Stimulated activated CD4-positive, alpha-beta T cell treated with anti-CD3 and anti-CD28 coated beads, Interleukin-12 subunit alpha, Interleukin-12 subunit beta, amount 100 ng/mL, for 4 hours (primary cell): ENCODE measurements at regions not wholly inside any gene's neighbourhood (a gene's known extent, or its start where the extent isn't known, plus 50 kb on each side); places are given as distances from the start of the nearest gene placed in this dataset.

ENCODE experiments used
- DNase-seq: peaks from one replicate; pipeline ENCODE4 v3.0.0-alpha.2; 2020

DNA sequence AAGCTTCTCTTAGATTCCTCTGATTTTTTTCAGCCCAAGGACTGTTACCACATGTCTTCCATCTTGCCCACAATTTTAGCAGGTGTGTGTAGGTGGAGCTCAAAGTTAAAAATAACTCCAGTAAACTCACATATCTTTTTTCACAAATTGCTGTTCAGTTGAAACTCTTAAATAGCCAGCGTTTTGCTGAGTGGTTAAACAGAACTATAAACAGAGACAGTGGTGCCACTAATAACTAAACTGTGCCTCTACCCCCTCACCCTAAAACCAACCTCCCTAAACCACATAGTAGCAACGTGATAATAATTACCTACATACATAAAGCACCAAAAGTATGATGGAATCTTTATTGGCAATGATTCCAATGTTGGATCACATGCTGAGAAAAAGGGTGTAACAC lies 525.1 kb downstream of the PDCD6IP start:
- DNase-seq, result no peak

DNA sequence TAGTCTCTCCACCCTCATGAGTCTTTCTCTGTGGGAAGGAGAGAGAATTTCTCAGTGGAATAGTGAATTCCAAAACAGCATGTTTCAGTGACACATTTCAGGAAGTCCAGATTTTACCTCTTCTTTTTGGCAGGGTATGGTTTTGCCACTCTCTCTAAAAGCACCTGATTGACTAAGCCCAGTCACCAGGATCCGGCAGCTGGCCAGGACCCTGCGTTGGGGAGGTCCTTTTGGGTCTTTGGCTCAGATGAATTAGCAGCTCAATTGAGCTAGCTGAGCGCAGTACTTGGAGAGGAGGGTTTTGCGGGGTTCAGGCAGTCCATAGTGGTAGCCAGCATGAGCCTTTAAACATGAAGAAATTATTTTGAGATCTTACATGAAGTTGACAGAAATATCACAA lies 548.2 kb downstream of the PDCD6IP start:
- DNase-seq, result no peak

DNA sequence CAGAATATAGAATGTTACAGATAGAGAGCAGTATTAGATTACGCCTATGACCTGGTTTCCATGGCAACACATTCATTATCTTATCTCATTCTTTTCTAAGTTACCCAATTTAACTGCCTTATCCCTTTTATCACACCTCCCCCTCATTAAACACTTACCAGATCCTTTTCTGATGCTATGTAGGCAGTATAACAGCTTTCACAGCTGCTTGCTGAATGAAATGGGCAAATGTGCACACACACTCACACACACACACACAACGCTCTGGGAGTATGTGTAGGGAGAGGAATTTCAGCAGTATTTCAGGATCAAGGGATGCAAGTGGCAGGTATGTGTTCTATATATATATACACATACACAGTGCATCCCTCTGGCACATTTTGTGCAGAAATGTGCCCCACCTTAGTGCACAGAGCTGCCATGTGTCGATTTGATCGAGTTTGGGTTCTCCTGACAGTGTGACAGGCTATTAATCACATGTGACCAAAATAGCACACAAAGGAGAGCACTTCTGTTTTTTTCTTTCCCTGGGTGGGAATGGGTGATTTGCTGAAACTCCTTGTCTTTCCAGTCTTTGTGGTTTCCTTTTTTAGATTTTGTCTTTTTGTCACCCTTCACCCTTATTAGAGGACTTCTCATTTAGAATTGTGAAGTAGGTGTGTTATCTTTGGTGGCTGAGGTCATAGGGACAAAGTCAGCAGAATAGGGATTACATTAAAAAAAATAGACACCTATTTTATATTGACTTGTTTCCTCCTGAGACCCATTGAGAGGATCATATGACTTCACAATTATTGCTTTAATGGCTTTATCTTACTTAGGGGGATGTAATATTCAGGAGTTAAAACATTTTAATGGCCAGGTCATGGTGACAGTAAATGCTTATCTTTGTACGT lies 553.7 kb downstream of the PDCD6IP start:
- no peak for DNase-seq

GRCh38 chr3:34352778-34353331 lies 554.4 kb downstream of the PDCD6IP start:
- no peak for DNase-seq

- no peak for DNase-seq
Measured at GRCh38 chr3:34357461-34357860, 559.0 kb downstream of the PDCD6IP start.

DNA sequence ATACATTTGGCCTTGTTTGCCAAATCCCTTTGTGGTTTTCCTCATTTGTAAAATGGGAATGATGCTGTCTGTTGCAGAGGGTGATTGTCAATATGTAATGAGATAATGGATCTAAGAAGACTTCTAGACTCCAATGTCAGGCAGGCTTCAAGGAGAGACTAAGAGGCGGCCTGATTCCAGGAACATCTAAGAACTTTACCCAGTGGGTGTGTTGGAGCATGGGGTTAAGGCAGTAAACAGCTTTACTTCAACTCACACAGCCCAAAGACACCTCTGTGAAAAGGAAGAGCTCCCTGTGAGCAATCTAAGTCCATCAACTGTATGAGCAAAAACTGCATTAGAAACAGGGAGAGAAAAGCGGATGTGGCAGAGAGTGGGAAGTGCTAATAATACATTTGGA lies 560.6 kb downstream of the PDCD6IP start:
- DNase-seq, result no peak

- no peak for DNase-seq
Measured at GRCh38 chr3:34360713-34361112, 562.3 kb downstream of the PDCD6IP start.

- DNase-seq, result no peak
Measured at GRCh38 chr3:34361921-34362320, 563.5 kb downstream of the PDCD6IP start.

GRCh38 chr3:34362910-34363309 lies 564.5 kb downstream of the PDCD6IP start:
- DNase-seq, result no peak

- no peak for DNase-seq
Measured at GRCh38 chr3:34363881-34364280, 565.5 kb downstream of the PDCD6IP start.

DNA sequence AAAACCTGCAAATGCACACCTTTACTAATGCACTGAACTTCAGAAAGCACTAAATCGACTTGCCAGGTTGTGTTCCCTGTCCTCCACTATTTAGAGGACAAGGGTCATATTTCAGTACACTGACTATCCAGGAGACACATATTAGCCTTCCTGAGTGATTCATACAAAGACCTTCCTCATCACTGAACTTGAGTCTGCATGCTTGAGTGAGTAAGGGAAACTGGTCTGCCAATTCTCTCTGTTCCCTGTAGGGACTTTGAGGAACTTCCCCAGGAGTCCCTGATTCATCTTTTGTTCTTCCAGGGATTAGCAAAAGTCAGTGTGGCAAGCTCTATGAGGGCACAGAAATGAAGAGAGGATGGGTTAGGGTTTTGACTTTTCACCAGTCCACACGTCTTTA lies 565.9 kb downstream of the PDCD6IP start:
- no peak for DNase-seq

GRCh38 chr3:34365231-34365630 lies 566.8 kb downstream of the PDCD6IP start:
- DNase-seq, result no peak

- DNase-seq, result no peak
Measured at GRCh38 chr3:34365771-34366170, 567.3 kb downstream of the PDCD6IP start.

DNA sequence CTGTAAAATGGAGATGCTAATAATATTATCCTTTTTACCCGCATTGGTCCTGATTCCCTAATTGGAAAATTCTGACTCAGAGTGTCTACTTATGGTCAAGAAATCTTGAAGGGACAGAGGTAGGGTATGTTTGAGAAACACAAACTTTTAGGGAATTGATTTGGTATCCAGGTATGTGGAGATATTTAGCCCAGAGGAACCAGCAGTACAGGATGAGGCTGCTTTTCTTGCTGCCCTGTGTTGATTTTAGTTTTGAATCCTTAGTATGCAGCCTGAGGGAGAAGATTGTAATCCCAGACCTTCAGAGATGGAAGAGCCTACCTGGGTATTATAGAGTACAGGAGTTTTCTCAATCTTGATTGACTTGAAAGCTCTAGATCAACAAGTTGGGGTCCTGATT lies 569.1 kb downstream of the PDCD6IP start:
- DNase-seq, result no peak

DNA sequence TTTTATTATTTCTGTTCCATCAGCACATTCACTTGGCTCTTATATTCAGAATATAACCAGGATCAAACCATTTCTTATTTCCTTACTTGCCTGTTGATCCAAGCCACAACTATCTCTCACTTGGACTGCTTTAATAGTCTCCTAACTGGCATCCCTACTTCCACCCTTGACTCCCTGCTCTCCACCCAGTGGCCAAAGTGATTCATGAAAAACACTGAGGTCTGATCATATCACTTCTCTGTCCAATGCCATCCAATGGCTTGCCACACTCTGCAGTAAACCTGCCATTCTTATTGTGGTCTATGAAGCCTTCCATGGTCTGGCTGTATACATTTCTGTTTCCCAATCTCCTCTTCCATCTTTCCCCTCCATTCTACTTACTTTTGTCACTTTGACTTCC lies 576.1 kb downstream of the PDCD6IP start:
- no peak for DNase-seq

GRCh38 chr3:34376691-34377090 lies 578.3 kb downstream of the PDCD6IP start:
- DNase-seq, result no peak

DNA sequence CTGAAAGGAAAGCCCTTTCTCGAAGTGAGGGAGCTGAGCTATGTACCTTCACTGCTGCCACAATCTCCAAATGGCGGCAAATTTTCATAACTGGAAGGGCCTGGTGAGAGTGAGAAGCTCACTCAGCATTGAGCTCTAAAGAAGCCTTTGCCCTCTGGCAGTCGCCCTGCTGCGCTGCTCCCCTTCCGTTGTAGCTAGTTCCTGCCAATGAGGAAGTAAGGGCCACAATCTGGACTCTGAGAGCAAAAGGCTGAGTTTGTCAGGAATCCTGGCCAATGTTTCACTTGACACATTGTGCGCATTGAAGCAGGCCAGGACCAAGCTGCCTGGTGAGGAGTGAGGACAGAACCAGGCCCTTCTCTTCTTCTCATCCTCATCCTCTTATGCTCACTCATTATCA lies 579.5 kb downstream of the PDCD6IP start:
- no peak for DNase-seq

DNA sequence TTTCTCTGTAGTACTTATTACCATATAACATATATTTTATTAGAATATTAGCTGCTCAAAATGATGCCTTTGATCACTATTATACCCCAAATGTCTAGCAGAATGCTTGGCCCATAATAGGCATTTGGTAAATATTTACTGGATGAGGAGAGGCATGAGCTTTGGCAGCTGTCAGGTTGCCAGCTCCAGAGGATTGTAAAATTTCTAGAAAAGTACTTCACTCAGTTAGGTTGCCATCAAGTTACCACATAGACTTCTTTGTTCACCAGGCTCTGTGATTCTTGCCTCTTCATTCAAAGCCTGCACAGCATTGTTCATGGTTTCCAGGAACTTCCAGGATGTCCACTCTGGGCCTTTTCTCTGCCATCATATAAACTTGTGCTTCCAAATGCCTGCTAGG lies 582.8 kb downstream of the PDCD6IP start:
- no peak for DNase-seq

- DNase-seq, result no peak
Measured at GRCh38 chr3:34382859-34383258, 584.4 kb downstream of the PDCD6IP start.

DNA sequence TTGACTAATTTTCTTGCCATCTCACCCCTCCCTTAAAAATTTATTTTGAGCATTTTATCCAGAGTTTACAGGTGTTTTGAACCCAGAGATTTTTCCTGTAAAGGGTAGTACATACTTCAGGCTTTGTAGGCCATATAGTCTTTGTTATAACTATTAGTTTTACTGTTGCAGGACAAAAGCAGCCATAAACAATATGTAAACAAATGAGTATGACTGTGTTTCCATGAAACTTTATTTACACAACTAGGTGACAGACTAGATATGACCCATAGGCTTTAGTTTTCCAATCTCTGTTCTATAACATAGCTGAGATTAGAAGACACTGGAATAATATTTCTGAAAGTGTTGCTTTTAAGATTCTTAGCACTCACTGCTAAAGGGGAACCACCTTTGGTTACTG lies 587.9 kb downstream of the PDCD6IP start:
- DNase-seq, result no peak

DNA sequence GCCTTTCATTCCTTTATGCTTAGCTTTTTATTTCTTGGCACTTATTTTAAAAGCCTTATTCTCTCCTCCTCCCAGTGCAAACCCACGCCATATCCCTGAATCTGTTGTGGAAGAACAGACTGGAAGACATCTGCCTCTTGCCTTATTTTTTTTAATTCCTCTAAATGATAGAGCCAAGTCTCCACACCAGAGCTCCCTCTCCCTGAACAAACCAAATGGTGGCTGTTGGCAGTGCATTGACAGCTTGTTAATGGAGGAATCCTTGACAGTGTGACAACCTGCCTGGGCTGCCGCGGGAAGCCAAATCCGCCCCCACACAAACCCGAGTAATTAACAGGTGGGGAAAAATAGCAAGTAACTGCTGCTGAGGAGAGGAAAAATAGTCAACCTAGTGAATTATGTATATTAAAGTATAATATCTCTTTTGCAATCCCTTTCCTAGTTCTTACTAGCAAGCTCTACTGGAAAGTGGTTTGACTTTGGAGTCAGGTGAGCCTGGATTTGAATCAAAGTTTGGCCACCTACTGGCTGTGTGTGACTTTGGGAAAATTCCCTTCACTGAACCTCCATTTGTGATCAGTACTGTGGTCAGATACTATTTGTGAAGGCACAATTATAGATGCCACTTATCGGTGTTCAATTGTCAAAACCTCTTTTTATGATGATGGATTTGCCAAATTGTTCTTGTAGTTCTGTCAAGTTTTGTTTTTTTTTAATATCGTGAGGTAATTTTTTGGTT lies 589.6 kb downstream of the PDCD6IP start:
- no peak for DNase-seq

GRCh38 chr3:34388830-34389229 lies 590.4 kb downstream of the PDCD6IP start:
- DNase-seq, result no peak

DNA sequence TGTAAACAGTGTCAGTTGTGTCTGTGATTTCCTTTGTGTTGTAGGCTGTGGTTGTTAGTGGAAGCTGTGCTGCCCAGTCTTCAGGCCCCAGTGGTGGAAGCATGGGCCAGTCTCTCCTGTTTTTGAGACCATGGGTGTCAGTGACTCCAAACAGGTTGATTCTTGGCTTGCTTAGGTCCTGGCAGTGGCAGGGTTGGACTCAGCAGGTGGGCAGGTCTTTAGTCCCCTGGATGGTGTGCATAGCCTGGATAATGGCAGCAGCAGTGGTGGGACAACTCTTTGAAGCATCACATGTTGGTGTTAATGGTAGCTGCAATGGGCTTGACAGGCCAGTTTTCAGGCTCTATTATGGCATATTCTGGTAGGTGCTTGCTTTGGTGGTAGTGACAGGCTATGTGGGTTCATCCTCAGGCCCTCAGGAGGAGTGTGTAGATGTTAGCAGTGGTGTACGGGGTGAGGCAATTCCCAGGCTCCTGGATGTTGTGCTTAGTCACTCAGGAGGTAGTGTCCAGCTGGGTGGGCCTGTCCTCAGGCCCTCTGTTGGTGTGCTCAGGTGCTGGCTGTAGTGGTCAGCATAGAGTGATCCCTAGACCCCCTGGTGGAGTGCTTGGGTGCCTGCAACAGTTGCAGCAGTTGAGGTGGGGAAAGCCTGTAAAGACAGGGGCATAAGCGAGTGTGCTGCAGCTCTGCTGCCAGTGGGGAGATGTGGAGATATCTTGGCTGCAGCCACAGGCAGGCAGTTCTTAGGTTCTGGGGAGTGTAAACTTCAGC lies 596.7 kb downstream of the PDCD6IP start:
- no peak for DNase-seq
